H9 (cell line): ENCODE measurements at regions not wholly inside any gene's neighbourhood (a gene's known extent, or its start where the extent isn't known, plus 50 kb on each side); places are given as distances from the start of the nearest gene placed in this dataset.

Source experiments
- DNase-seq: peaks from one replicate; pipeline ENCODE4 v3.0.0-alpha.2; 2017
- H2AFZ ChIP-seq: one replicate; pipeline ENCODE4 v1.6.1; 2013; ENCODE audit warnings: mild to moderate bottlenecking, low read length, control low read depth, moderate library complexity
- H2AK5ac ChIP-seq: 2 replicates; pipeline ENCODE4 v1.6.1; 2013; ENCODE audit warnings: low read length, control low read depth, mixed read lengths; ENCODE audit not compliant: insufficient read length
- H2BK120ac ChIP-seq: one replicate; pipeline ENCODE4 v1.6.1; 2013; ENCODE audit warnings: low read depth, mild to moderate bottlenecking, low read length, control low read depth, inconsistent platforms; ENCODE audit not compliant: poor library complexity, severe bottlenecking
- H2BK12ac ChIP-seq: 2 replicates; pipeline ENCODE4 v1.6.1; 2013; ENCODE audit warnings: low read length, control low read depth, mixed read lengths, low read depth; ENCODE audit not compliant: insufficient read length
- H2BK15ac ChIP-seq: 2 replicates; pipeline ENCODE4 v1.6.1; 2013; ENCODE audit warnings: low read depth, low read length, control low read depth
- H2BK20ac ChIP-seq: one replicate; pipeline ENCODE4 v1.6.1; 2013; ENCODE audit warnings: low read depth, mild to moderate bottlenecking, low read length, control low read depth, inconsistent platforms; ENCODE audit not compliant: poor library complexity, severe bottlenecking
- H2BK5ac ChIP-seq: 2 replicates; pipeline ENCODE4 v1.6.1; 2013; ENCODE audit warnings: low read length, control low read depth, mixed read lengths; ENCODE audit not compliant: insufficient read length
- H3K14ac ChIP-seq: 2 replicates; pipeline ENCODE4 v1.6.1; 2013; ENCODE audit warnings: low read length, control low read depth; ENCODE audit not compliant: insufficient read depth
- H3K18ac ChIP-seq: 2 replicates; pipeline ENCODE4 v1.6.1; 2013; ENCODE audit warnings: low read depth, mild to moderate bottlenecking, mixed read lengths, low read length, control low read depth; ENCODE audit not compliant: insufficient read length
- H3K23ac ChIP-seq: 2 replicates; pipeline ENCODE4 v1.6.1; 2013; ENCODE audit warnings: low read length, control low read depth, mixed read lengths, low read depth; ENCODE audit not compliant: insufficient read length
- H3K23me2 ChIP-seq: 2 replicates; pipeline ENCODE4 v1.6.1; 2013; ENCODE audit warnings: low read depth, mild to moderate bottlenecking, mixed read lengths, low read length, control low read depth; ENCODE audit not compliant: insufficient read length, poor library complexity, severe bottlenecking
- H3K27ac ChIP-seq: 2 replicates; pipeline ENCODE4 v1.5.1; 2013; ENCODE audit warnings: low read length, control low read depth, mixed read lengths, low read depth; ENCODE audit not compliant: insufficient read length
- H3K27me3 ChIP-seq: 2 replicates; pipeline ENCODE4 v1.6.1; 2013; ENCODE audit warnings: low read length, control low read depth, inconsistent platforms; ENCODE audit not compliant: insufficient read depth
- H3K4ac ChIP-seq: 2 replicates; pipeline ENCODE4 v1.6.1; 2013; ENCODE audit warnings: low read depth, mild to moderate bottlenecking, control low read depth, inconsistent platforms, low read length, moderate library complexity
- H3K4me1 ChIP-seq: 2 replicates; pipeline ENCODE4 v1.6.1; 2013; ENCODE audit warnings: low read length, control low read depth, inconsistent platforms; ENCODE audit not compliant: insufficient read depth
- H3K4me2 ChIP-seq: 2 replicates; pipeline ENCODE4 v1.6.1; 2013; ENCODE audit warnings: low read length, control low read depth, mixed read lengths; ENCODE audit not compliant: insufficient read length, insufficient read depth
- H3K56ac ChIP-seq: 2 replicates; pipeline ENCODE4 v1.6.1; 2013; ENCODE audit warnings: low read depth, mild to moderate bottlenecking, mixed read lengths, low read length, control low read depth; ENCODE audit not compliant: insufficient read length
- H3K79me1 ChIP-seq: 2 replicates; pipeline ENCODE4 v1.6.1; 2013; ENCODE audit warnings: low read depth, mild to moderate bottlenecking, moderate library complexity, low read length, control low read depth, inconsistent platforms; ENCODE audit not compliant: insufficient read depth, poor library complexity, severe bottlenecking
- H3K79me2 ChIP-seq: 2 replicates; pipeline ENCODE4 v1.6.1; 2013; ENCODE audit warnings: low read length, control low read depth, inconsistent platforms; ENCODE audit not compliant: insufficient read depth
- H3K9ac ChIP-seq: 2 replicates; pipeline ENCODE4 v1.6.1; 2013; ENCODE audit warnings: low read length, control low read depth, mixed read lengths; ENCODE audit not compliant: insufficient read length; ENCODE audit errors: extremely low read depth
- H3K9me3 ChIP-seq: one replicate; pipeline ENCODE4 v1.6.1; 2013; ENCODE audit warnings: low read depth, low read length, inconsistent platforms; ENCODE audit not compliant: control insufficient read depth
- H3T11ph ChIP-seq: one replicate; pipeline ENCODE4 v1.6.1; 2013; ENCODE audit warnings: mild to moderate bottlenecking, low read length, control low read depth, inconsistent platforms
- H4K20me1 ChIP-seq: one replicate; pipeline ENCODE4 v1.6.1; 2013; ENCODE audit not compliant: control insufficient read depth, insufficient read length, insufficient read depth
- H4K5ac ChIP-seq: 2 replicates; pipeline ENCODE4 v1.6.1; 2013; ENCODE audit warnings: low read depth, mild to moderate bottlenecking, mixed read lengths, low read length, control low read depth; ENCODE audit not compliant: insufficient read length
- H4K8ac ChIP-seq: replicated peaks from 2 replicates; pipeline ENCODE4 v1.6.1; 2013; ENCODE audit warnings: low read length, control low read depth, mixed read lengths, low read depth; ENCODE audit not compliant: insufficient read length
- H4K91ac ChIP-seq: 2 replicates; pipeline ENCODE4 v1.6.1; 2013; ENCODE audit warnings: low read depth, mild to moderate bottlenecking, moderate library complexity, mixed read lengths, low read length, control low read depth; ENCODE audit not compliant: insufficient read length
- H3K27ac Mint-ChIP-seq, 3 experiments: 2 replicates in 2 of 3; 3 replicates in 1 of 3; pipeline ENCODE4 v1.8.0; 2020 to 2021; ENCODE audit warnings: mixed read lengths in 3 of 3, mild to moderate bottlenecking in 1 of 3, moderate library complexity in 1 of 3
- H3K27me3 Mint-ChIP-seq: 2 replicates; pipeline ENCODE4 v1.8.0; 2021; ENCODE audit warnings: low read depth, mild to moderate bottlenecking, moderate library complexity, mixed read lengths
- H3K36me3 Mint-ChIP-seq, 3 experiments: 2 replicates in 2 of 3; 3 replicates in 1 of 3; pipeline ENCODE4 v1.8.0; 2020 to 2021; ENCODE audit warnings: low read depth in 3 of 3, mixed read lengths in 3 of 3; ENCODE audit not compliant: insufficient read depth in 1 of 3
- H3K4me1 Mint-ChIP-seq, 2 experiments: 2 replicates each; pipeline ENCODE4 v1.8.0; 2020; ENCODE audit warnings: mixed read lengths in 2 of 2
- H3K4me3 Mint-ChIP-seq, 2 experiments: 2 replicates in 1 of 2; 3 replicates in 1 of 2; pipeline ENCODE4 v1.8.0; 2020 to 2021; ENCODE audit warnings: mild to moderate bottlenecking in 2 of 2, mixed read lengths in 2 of 2, moderate library complexity in 1 of 2
- H3K9me3 Mint-ChIP-seq, 2 experiments: 2 replicates in 1 of 2; 3 replicates in 1 of 2; pipeline ENCODE4 v1.8.0; 2020; ENCODE audit warnings: mild to moderate bottlenecking in 2 of 2, mixed read lengths in 2 of 2, moderate library complexity in 1 of 2
- WGBS: extraction: QIAGEN DNeasy Blood & Tissue Kit; methylation state at CpG from one replicate; pipeline ENCODE4 v1.1.7; 2013; ENCODE audit warnings: missing lambda C conversion rate, low lambda C conversion rate, mixed read lengths; ENCODE audit not compliant: insufficient read length; ENCODE audit errors: extremely low coverage; 5-methylcytosine and 5-hydroxymethylcytosine counted together
- TF ChIP-seq, protein P1 (sequence below): fragments of 200-600 bp; sonication (generic); conservative IDR thresholded peaks from 3 replicates; pipeline ENCODE4 v1.8.0; 2021; ENCODE audit warnings: antibody characterized with exemption, mild to moderate bottlenecking

GRCh38 chr16:55236655-55237054 is 87.3 kb upstream of the IRX6 start:
- H4K5ac ChIP-seq: no peak overlapping the region
- no peak overlapping the region for H3K14ac ChIP-seq
- H4K91ac ChIP-seq: no peak overlapping the region

More at GRCh38 chr16:55236655-55237054, 87.3 kb upstream of the IRX6 start:
- Histone ChIP-seq H4K8ac (no peak overlapping the region), H2BK5ac (no peak overlapping the region), H3K9ac (no peak overlapping the region), H2AK5ac (no peak overlapping the region), H3K4me2 (no peak overlapping the region), H3K79me1 (no peaks in the 10 kb centered on the region), H4K20me1 (no peaks in the 10 kb centered on the region), H3K9me3 (no peaks in the 10 kb centered on the region), H3K4me1 (peaks cover 2% of the 10 kb centered on the region; the same call in 1 of the 2 replicates), H3K27me3 (no peaks in the 10 kb centered on the region), H2BK20ac (no peak overlapping the region), H2BK15ac (no peak overlapping the region), H2BK120ac (no peak overlapping the region), H3K79me2 (no peaks in the 10 kb centered on the region), H3K18ac (no peak overlapping the region), H2BK12ac (no peak overlapping the region), H3K23ac (no peak overlapping the region), H3K4ac (no peak overlapping the region), H3K23me2 (no peaks in the 10 kb centered on the region), H3T11ph (no peak overlapping the region), H2AFZ (no peak overlapping the region), H3K27ac (no peak overlapping the region), H3K56ac (no peak overlapping the region)
- Mint-ChIP-seq H3K27ac (no peak overlapping the region), H3K9me3 (no peaks in the 10 kb centered on the region; a peak in 2 of 5 replicates), H3K4me3 (no peak overlapping the region), H3K27me3 (peaks cover 11% of the 10 kb centered on the region), H3K36me3 (no peaks in the 10 kb centered on the region), H3K4me1 (peaks cover 22 to 25% of the 10 kb centered on the region in 2 experiments)
- TF ChIP-seq, protein P1, sequence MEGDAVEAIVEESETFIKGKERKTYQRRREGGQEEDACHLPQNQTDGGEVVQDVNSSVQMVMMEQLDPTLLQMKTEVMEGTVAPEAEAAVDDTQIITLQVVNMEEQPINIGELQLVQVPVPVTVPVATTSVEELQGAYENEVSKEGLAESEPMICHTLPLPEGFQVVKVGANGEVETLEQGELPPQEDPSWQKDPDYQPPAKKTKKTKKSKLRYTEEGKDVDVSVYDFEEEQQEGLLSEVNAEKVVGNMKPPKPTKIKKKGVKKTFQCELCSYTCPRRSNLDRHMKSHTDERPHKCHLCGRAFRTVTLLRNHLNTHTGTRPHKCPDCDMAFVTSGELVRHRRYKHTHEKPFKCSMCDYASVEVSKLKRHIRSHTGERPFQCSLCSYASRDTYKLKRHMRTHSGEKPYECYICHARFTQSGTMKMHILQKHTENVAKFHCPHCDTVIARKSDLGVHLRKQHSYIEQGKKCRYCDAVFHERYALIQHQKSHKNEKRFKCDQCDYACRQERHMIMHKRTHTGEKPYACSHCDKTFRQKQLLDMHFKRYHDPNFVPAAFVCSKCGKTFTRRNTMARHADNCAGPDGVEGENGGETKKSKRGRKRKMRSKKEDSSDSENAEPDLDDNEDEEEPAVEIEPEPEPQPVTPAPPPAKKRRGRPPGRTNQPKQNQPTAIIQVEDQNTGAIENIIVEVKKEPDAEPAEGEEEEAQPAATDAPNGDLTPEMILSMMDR: no peak
- no peak for DNase-seq
- WGBS: no CpG with 5 or more reads among the region's 5 CpGs
